ENCODE measurements at regions not wholly inside any gene's neighbourhood (a gene's known extent, or its start where the extent isn't known, plus 50 kb on each side); places are given as distances from the start of the nearest gene placed in this dataset.
A peak's percentile ranks its signal among the peaks of the same experiment; 100 is the strongest.

GRCh38 chr21:19261731-19262376, 858.3 kb upstream of the TMPRSS15 start:
- Histone ChIP-seq H3K27ac (ENCODE audit: low read length) (no peak overlapping the region), H3K4me3 (ENCODE audit: low read length) (no peak overlapping the region), H3K36me3 (replicated peaks; ENCODE audit: insufficient read depth, low read length) (no peaks in the 10 kb centered on the region), H3F3A (ENCODE audit: insufficient read depth, low read length) (no peaks in the 10 kb centered on the region), H3K9me2 (replicated peaks; ENCODE audit: insufficient read depth, low read length) (no peaks in the 10 kb centered on the region), H3K9ac (ENCODE audit: low read length) (no peak overlapping the region), H3K4me1 (ENCODE audit: low read length) (no peaks in the 10 kb centered on the region), H3K4me2 (ENCODE audit: low read depth, low read length) (no peak overlapping the region), H3K9me3 (replicated peaks; ENCODE audit: insufficient read depth, low read length) (no peaks in the 10 kb centered on the region), H3K79me2 (ENCODE audit: low read length) (no peaks in the 10 kb centered on the region), H4K20me1 (ENCODE audit: insufficient read depth, low read length) (no peaks in the 10 kb centered on the region), H2AFZ (ENCODE audit: low read length) (no peak overlapping the region), H3K27me3 (replicated peaks; ENCODE audit: insufficient read depth, low read length) (no peaks in the 10 kb centered on the region)
- TF ChIP-seq EZH2phosphoT487 (IDR thresholded peaks at IDR 0.05; ENCODE audit: low read length) (no peak), EZH2 (optimal IDR thresholded peaks at IDR 0.05; ENCODE audit: low read depth, low read length) (no peak), CTCF (IDR thresholded peaks at IDR 0.05; ENCODE audit: low read length) (no peak)
- DNase-seq: no peak

GRCh38 chr21:19266636-19267035, 863.1 kb upstream of the TMPRSS15 start:
- no peaks in the 10 kb centered on the region for H3K4me1 ChIP-seq (ENCODE audit: low read length)
- TF ChIP-seq EZH2 (optimal IDR thresholded peaks at IDR 0.05; ENCODE audit: low read depth, low read length): no peak
- TF ChIP-seq CTCF (IDR thresholded peaks at IDR 0.05; ENCODE audit: low read length): no peak
- no peak for TF ChIP-seq EZH2phosphoT487 (IDR thresholded peaks at IDR 0.05; ENCODE audit: low read length)
- no peaks in the 10 kb centered on the region for H3F3A ChIP-seq (ENCODE audit: insufficient read depth, low read length)
- H3K9me3 ChIP-seq (replicated peaks; ENCODE audit: insufficient read depth, low read length): no peaks in the 10 kb centered on the region
- no peak overlapping the region for H3K4me3 ChIP-seq (ENCODE audit: low read length)
- no peaks in the 10 kb centered on the region for H3K79me2 ChIP-seq (ENCODE audit: low read length)
- no peak overlapping the region for H3K9ac ChIP-seq (ENCODE audit: low read length)
- DNase-seq: no peak
- no peaks in the 10 kb centered on the region for H4K20me1 ChIP-seq (ENCODE audit: insufficient read depth, low read length)
- no peak overlapping the region for H2AFZ ChIP-seq (ENCODE audit: low read length)
- H3K36me3 ChIP-seq (replicated peaks; ENCODE audit: insufficient read depth, low read length): no peaks in the 10 kb centered on the region
- no peaks in the 10 kb centered on the region for H3K9me2 ChIP-seq (replicated peaks; ENCODE audit: insufficient read depth, low read length)
- no peaks in the 10 kb centered on the region for H3K27me3 ChIP-seq (replicated peaks; ENCODE audit: insufficient read depth, low read length)
- H3K27ac ChIP-seq (ENCODE audit: low read length): no peak overlapping the region
- H3K4me2 ChIP-seq (ENCODE audit: low read depth, low read length): no peak overlapping the region

- Histone ChIP-seq H3F3A (ENCODE audit: insufficient read depth, low read length) (no peaks in the 10 kb centered on the region), H3K4me2 (ENCODE audit: low read depth, low read length) (no peak overlapping the region), H3K4me1 (ENCODE audit: low read length) (no peaks in the 10 kb centered on the region), H3K4me3 (ENCODE audit: low read length) (no peak overlapping the region), H4K20me1 (ENCODE audit: insufficient read depth, low read length) (no peaks in the 10 kb centered on the region), H3K36me3 (replicated peaks; ENCODE audit: insufficient read depth, low read length) (no peaks in the 10 kb centered on the region), H2AFZ (ENCODE audit: low read length) (no peak overlapping the region), H3K79me2 (ENCODE audit: low read length) (no peaks in the 10 kb centered on the region), H3K9ac (ENCODE audit: low read length) (no peak overlapping the region), H3K9me2 (replicated peaks; ENCODE audit: insufficient read depth, low read length) (no peaks in the 10 kb centered on the region), H3K27me3 (replicated peaks; ENCODE audit: insufficient read depth, low read length) (no peaks in the 10 kb centered on the region), H3K9me3 (replicated peaks; ENCODE audit: insufficient read depth, low read length) (no peaks in the 10 kb centered on the region), H3K27ac (ENCODE audit: low read length) (no peak overlapping the region)
- peak; percentile 7 for DNase-seq
- TF ChIP-seq CTCF (IDR thresholded peaks at IDR 0.05; ENCODE audit: low read length) (no peak), EZH2phosphoT487 (IDR thresholded peaks at IDR 0.05; ENCODE audit: low read length) (no peak), EZH2 (optimal IDR thresholded peaks at IDR 0.05; ENCODE audit: low read depth, low read length) (no peak)
Observed at GRCh38 chr21:19268686-19269085, 865.1 kb upstream of the TMPRSS15 start.

Data from MM.1S (cell line).